ENCODE measurements at regions not wholly inside any gene's neighbourhood (a gene's known extent, or its start where the extent isn't known, plus 50 kb on each side); places are given as distances from the start of the nearest gene placed in this dataset.

DNA sequence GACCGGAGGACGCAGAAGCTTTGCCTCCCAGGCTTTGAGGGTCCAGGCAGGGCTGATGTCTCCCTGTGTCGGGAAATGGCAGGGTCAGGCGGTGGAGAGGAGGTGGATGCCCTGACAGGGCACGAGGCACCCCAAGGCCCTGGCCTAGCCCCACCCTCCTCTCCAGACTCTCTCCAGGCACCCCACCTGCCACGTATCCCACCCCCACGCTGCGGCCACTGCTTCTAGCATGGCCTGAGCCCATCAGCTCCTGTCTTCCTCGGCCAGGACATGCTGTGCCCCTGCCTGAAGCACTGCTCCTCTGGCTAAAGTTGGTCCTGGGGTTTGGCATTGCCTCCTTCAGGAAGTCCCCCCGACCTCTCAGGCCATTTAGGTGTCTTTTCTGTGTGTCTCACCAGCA lies 64.2 kb upstream of the RXRA start:
- TF ChIP-seq, protein P1, sequence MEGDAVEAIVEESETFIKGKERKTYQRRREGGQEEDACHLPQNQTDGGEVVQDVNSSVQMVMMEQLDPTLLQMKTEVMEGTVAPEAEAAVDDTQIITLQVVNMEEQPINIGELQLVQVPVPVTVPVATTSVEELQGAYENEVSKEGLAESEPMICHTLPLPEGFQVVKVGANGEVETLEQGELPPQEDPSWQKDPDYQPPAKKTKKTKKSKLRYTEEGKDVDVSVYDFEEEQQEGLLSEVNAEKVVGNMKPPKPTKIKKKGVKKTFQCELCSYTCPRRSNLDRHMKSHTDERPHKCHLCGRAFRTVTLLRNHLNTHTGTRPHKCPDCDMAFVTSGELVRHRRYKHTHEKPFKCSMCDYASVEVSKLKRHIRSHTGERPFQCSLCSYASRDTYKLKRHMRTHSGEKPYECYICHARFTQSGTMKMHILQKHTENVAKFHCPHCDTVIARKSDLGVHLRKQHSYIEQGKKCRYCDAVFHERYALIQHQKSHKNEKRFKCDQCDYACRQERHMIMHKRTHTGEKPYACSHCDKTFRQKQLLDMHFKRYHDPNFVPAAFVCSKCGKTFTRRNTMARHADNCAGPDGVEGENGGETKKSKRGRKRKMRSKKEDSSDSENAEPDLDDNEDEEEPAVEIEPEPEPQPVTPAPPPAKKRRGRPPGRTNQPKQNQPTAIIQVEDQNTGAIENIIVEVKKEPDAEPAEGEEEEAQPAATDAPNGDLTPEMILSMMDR (IDR thresholded peaks at IDR 0.05), result no peak
- no peak for TF ChIP-seq POLR2A (IDR thresholded peaks at IDR 0.05)

Data from vagina (tissue), 2 donors.